Common myeloid progenitor, CD34-positive (primary cell): ENCODE measurements at regions not wholly inside any gene's neighbourhood (a gene's known extent, or its start where the extent isn't known, plus 50 kb on each side); places are given as distances from the start of the nearest gene placed in this dataset.
A peak's percentile ranks its signal among the peaks of the same experiment; 100 is the strongest.

Experiments
- CTCF ChIA-PET: fragments of 350-600 bp; sonication (Branson Sonifier 250); formaldehyde crosslinking; loops from one replicate; lab custom pipeline; 2021; ENCODE audit warnings: antibody characterized with exemption; lab: Charles Lee
- POLR2A ChIA-PET: fragments of 350-600 bp; sonication (Branson Sonifier 250); formaldehyde crosslinking; loops from one replicate; lab custom pipeline; 2021; ENCODE audit warnings: antibody characterized with exemption; lab: Charles Lee
- DNase-seq, 3 donors: peaks; one replicate each; pipeline versions ENCODE4 v3.0.0 to v3.0.0-alpha.2; 2013
- H3K27ac ChIP-seq, 2 experiments: 1 replicate in 1 of 2; 2 replicates in 1 of 2; pipeline ENCODE4 v1.7.0; 2013; ENCODE audit warnings: inconsistent platforms in 2 of 2, low read length in 2 of 2, mild to moderate bottlenecking in 2 of 2, low read depth in 1 of 2, moderate library complexity in 1 of 2; ENCODE audit not compliant: severe bottlenecking in 2 of 2, insufficient read depth in 1 of 2, poor library complexity in 1 of 2
- H3K27me3 ChIP-seq, 5 experiments: replicated peaks in 2 of 5; 1 replicate in 3 of 5; 2 replicates in 2 of 5; pipeline versions ENCODE4 v1.6.1 to v1.7.0; 2013; ENCODE audit warnings: low read length in 4 of 5, mild to moderate bottlenecking in 2 of 5, moderate library complexity in 2 of 5, inconsistent platforms in 1 of 5; ENCODE audit not compliant: insufficient read depth in 5 of 5, control insufficient read depth in 4 of 5
- H3K36me3 ChIP-seq, 4 experiments: 1 replicate in 2 of 4; 2 replicates in 2 of 4; pipeline versions ENCODE4 v1.6.1 to v1.7.0; 2013; ENCODE audit warnings: low read length in 3 of 4, control low read depth in 1 of 4, mild to moderate bottlenecking in 1 of 4; ENCODE audit not compliant: control insufficient read depth in 4 of 4, insufficient read depth in 4 of 4
- H3K4me1 ChIP-seq, 4 experiments: 1 replicate in 3 of 4; 2 replicates in 1 of 4; pipeline versions ENCODE4 v1.6.1 to v1.7.1; 2013; ENCODE audit warnings: low read length in 3 of 4, mild to moderate bottlenecking in 3 of 4, control low read depth in 1 of 4, inconsistent platforms in 1 of 4, moderate library complexity in 1 of 4; ENCODE audit not compliant: control insufficient read depth in 4 of 4, insufficient read depth in 4 of 4; ENCODE audit errors: control extremely low read depth in 1 of 4
- H3K4me3 ChIP-seq, 7 experiments: 1 replicate in 4 of 7; 2 replicates in 3 of 7; pipeline versions ENCODE4 v1.5.1 to v1.7.0; 2013; ENCODE audit warnings: mild to moderate bottlenecking in 7 of 7, low read length in 6 of 7, moderate library complexity in 6 of 7, inconsistent platforms in 2 of 7, low read depth in 2 of 7, control low read depth in 1 of 7; ENCODE audit not compliant: insufficient read depth in 4 of 7, control insufficient read depth in 1 of 7; ENCODE audit errors: extremely low read depth in 1 of 7
- H3K9me3 ChIP-seq, 5 experiments: 1 replicate in 4 of 5; 2 replicates in 1 of 5; pipeline versions ENCODE4 v1.6.1 to v1.7.1; 2013; ENCODE audit warnings: low read length in 4 of 5, mild to moderate bottlenecking in 2 of 5, inconsistent platforms in 1 of 5, low read depth in 1 of 5, moderate library complexity in 1 of 5; ENCODE audit not compliant: control insufficient read depth in 4 of 5, insufficient read depth in 2 of 5; ENCODE audit errors: control extremely low read depth in 1 of 5
- WGBS: methylation state at CpG from one replicate; pipeline ENCODE4 v1.1.5; 2013; ENCODE audit not compliant: insufficient coverage; 5-methylcytosine and 5-hydroxymethylcytosine counted together

DNA sequence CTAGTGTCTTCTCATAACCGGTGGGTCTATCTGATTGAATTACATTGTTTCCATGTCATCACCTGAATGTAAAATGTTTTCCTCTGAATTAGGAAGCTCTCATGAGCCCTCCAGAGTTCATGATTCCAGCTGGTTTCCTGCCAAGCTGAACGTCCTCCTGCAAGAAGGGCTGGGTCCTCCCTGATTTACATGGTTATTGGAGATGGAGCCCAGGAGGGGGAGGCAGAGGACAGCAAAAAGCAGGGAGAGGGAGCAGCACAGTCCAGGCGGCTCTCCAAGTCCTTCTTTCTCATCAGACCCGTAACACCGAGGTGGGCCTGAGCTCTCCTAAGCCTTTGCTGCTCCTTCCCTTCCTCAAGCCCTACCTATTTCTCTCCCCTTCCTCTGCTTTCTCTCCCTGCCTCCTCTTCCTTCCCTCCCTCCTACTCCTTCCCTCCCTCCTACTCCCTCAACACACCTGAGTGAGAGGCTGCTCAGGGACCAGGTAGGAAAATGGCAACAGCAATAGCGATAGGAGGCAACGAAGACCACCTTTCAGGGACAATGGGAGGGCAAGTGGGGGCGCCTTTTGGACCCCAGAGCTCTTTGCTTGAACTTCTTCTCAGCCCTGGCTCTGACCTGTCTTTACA, 265.9 kb downstream of the PRDM2 start:
- CTCF ChIA-PET, result interaction anchor here (1.4 kb wide), 1 partner anchor 1061 kb away, joined by 3 read pairs; no protein-coding TSS in a partner anchor
- Histone ChIP-seq H3K27me3 (peaks cover 0 to 35% (median 0%) of the 10 kb centered on the region in 5 experiments), H3K36me3 (no peaks in the 10 kb centered on the region), H3K27ac (no peak overlapping the region), H3K9me3 (peaks cover 0 to 8% (median 0%) of the 10 kb centered on the region in 5 experiments), H3K4me1 (no peaks in the 10 kb centered on the region), H3K4me3 (no peak overlapping the region)
- peak; percentile 14 to 30 (median 25) for DNase-seq
- POLR2A ChIA-PET, result no interaction called here
- 30% methylated on average over 8 of the region's 8 CpGs for WGBS

GRCh38 chr1:13967707-13968106, 267.7 kb downstream of the PRDM2 start:
- WGBS, result 86% methylated on average over 3 of the region's 4 CpGs

DNA sequence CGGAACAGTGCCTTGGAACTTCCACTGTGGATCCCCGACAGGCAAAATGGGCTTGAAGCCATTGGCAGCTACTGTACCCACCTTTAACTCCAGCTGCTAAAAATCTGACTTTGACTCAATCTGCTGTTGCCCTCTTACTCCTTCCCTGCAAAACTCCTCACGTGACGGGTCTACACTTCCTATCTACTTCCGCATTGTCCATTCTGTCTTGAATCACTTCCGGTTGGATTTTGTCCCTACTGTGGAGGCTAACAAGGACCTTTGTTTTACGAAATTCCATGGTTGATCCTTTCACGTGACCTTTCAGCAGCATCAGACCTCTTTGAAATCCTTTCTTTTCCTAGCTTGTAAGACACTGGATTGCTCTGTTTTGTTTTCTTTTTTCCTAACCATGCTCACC, 268.4 kb downstream of the PRDM2 start:
- H3K27me3 ChIP-seq, result peaks cover 0 to 39% (median under 1%) of the 10 kb centered on the region in 5 experiments
- no peak for DNase-seq
- no peaks in the 10 kb centered on the region for H3K4me1 ChIP-seq
- no peak overlapping the region for H3K27ac ChIP-seq
- CTCF ChIA-PET, result no interaction called here
- H3K36me3 ChIP-seq, result no peaks in the 10 kb centered on the region
- POLR2A ChIA-PET, result no interaction called here
- H3K9me3 ChIP-seq, result peaks cover 0 to 12% (median 3%) of the 10 kb centered on the region in 5 experiments
- H3K4me3 ChIP-seq, result no peak overlapping the region
- 86% methylated on average over 8 of the region's 8 CpGs for WGBS

More at GRCh38 chr1:13967707-13968106, 267.7 kb downstream of the PRDM2 start:
- peaks cover 0 to 12% (median 3%) of the 10 kb centered on the region in 5 experiments for H3K9me3 ChIP-seq
- no peak overlapping the region for H3K4me3 ChIP-seq
- ChIA-PET POLR2A (no interaction called here), CTCF (no interaction called here)
- no peaks in the 10 kb centered on the region for H3K36me3 ChIP-seq
- no peak for DNase-seq
- H3K27me3 ChIP-seq, result peaks cover 0 to 38% (median 0%) of the 10 kb centered on the region in 5 experiments
- no peak overlapping the region for H3K27ac ChIP-seq
- H3K4me1 ChIP-seq, result no peaks in the 10 kb centered on the region

- CTCF ChIA-PET, result no interaction called here
- POLR2A ChIA-PET, result no interaction called here
- no peak overlapping the region for H3K27ac ChIP-seq
These were observed 270.8 kb downstream of the PRDM2 start for GRCh38 chr1:13970631-13971247.

DNA sequence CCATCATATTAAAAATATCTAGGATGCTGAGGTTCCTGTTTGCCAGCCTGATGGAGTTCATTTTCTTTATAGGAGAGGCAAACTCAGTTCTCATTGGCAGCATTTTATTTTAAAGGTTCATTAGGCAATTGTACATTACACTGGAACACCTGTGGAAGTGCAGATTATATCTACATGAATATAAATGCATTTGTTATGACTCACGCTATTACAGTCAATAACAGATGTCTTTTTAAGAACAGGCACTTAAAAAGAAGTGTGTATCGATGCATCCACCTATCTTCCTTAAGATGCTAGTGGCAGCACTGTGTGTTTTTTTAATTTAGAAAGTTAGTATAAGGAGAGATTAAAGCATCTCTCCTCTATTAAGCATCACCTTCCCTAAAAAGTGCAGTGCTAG, 276.5 kb downstream of the PRDM2 start:
- peaks cover 0 to 3% (median 2%) of the 10 kb centered on the region in 5 experiments for H3K9me3 ChIP-seq
- WGBS, result no CpG with 5 or more reads among the region's 2 CpGs
- CTCF ChIA-PET, result no interaction called here
- H3K27ac ChIP-seq, result no peak overlapping the region
- DNase-seq, result no peak
- POLR2A ChIA-PET, result no interaction called here
- no peaks in the 10 kb centered on the region for H3K36me3 ChIP-seq
- peaks cover 0 to 9% (median 4%) of the 10 kb centered on the region in 5 experiments for H3K27me3 ChIP-seq
- H3K4me1 ChIP-seq, result no peaks in the 10 kb centered on the region
- no peak overlapping the region for H3K4me3 ChIP-seq

More at GRCh38 chr1:13970631-13971247, 270.8 kb downstream of the PRDM2 start:
- DNase-seq, result no peak
- Histone ChIP-seq H3K9me3 (peaks cover 0 to 12% (median 3%) of the 10 kb centered on the region in 5 experiments), H3K4me1 (no peaks in the 10 kb centered on the region), H3K27me3 (peaks cover 0 to 29% (median 2%) of the 10 kb centered on the region in 5 experiments), H3K36me3 (no peaks in the 10 kb centered on the region), H3K4me3 (no peak overlapping the region)

DNA sequence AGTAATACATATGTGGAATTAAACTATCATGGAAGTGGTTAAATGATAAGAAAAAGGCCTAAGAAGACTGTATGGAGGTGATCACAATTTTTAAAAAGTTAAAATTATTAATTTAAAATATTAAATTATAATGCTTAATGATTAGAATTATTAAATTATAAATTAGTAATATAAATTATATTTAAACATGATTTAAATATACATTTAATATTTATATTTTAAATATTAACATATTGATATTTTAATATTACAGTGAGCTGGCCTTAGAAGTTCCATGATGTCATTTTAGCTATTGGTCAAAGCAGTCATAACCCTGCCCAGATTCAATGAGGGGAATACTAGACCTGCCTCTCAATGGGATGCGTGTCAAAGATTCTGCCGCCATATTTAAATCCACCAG, 281.2 kb downstream of the PRDM2 start:
- no peak overlapping the region for H3K4me3 ChIP-seq
- ChIA-PET CTCF (no interaction called here), POLR2A (no interaction called here)

DNA sequence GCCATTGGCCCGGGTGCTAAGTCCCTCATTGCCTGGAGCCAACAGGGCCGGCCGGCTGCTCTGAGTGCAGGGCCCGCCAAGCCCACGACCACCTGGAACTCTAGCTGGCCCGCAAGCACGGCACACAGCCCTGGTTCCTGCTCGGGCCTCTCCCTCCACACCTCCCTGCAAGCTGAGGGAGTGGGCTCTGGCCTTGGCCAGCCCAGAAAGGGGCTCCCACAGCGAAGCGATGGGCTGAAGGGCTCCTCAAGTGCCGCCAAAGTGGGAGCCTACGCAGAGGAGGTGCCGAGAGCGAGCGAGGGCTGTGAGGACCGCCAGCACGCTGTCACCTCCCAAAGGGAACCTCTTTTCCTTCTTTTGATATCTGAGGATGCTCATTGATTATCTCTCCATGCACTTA, 283.4 kb downstream of the PRDM2 start:
- Histone ChIP-seq H3K4me1 (no peaks in the 10 kb centered on the region), H3K27ac (no peak overlapping the region), H3K36me3 (no peaks in the 10 kb centered on the region), H3K27me3 (no peaks in the 10 kb centered on the region), H3K4me3 (no peak overlapping the region), H3K9me3 (peaks cover 0 to 6% (median 0%) of the 10 kb centered on the region in 5 experiments)
- DNase-seq, result no peak
- WGBS, result 98% methylated on average over 12 of the region's 17 CpGs
- POLR2A ChIA-PET, result no interaction called here
- CTCF ChIA-PET, result no interaction called here

More for the DNA sequence above, 281.2 kb downstream of the PRDM2 start:
- DNase-seq, result no peak
- no peak overlapping the region for H3K27ac ChIP-seq
- H3K36me3 ChIP-seq, result no peaks in the 10 kb centered on the region
- no peaks in the 10 kb centered on the region for H3K4me1 ChIP-seq
- peaks cover 0 to 2% (median 0%) of the 10 kb centered on the region in 5 experiments for H3K9me3 ChIP-seq
- no CpG with 5 or more reads among the region's 2 CpGs for WGBS
- peaks cover 0 to 2% (median 0%) of the 10 kb centered on the region in 5 experiments for H3K27me3 ChIP-seq
